MV-4-11 (cell line): ENCODE measurements at regions not wholly inside any gene's neighbourhood (a gene's known extent, or its start where the extent isn't known, plus 50 kb on each side); places are given as distances from the start of the nearest gene placed in this dataset.

Source experiments
- DNase-seq: peaks from one replicate; lab custom pipeline; 2025; lab: John Stamatoyannopoulos, UW

- no peak for DNase-seq
Measured at GRCh38 chr11:116162086-116162885, 610.5 kb downstream of the BUD13 start.

GRCh38 chr11:116148645-116149044, 624.1 kb downstream of the BUD13 start:
- DNase-seq, result no peak

- DNase-seq, result no peak
Measured at GRCh38 chr11:116148056-116148455, 624.7 kb downstream of the BUD13 start.

GRCh38 chr11:116145187-116145865, 627.5 kb downstream of the BUD13 start:
- DNase-seq, result no peak

DNA sequence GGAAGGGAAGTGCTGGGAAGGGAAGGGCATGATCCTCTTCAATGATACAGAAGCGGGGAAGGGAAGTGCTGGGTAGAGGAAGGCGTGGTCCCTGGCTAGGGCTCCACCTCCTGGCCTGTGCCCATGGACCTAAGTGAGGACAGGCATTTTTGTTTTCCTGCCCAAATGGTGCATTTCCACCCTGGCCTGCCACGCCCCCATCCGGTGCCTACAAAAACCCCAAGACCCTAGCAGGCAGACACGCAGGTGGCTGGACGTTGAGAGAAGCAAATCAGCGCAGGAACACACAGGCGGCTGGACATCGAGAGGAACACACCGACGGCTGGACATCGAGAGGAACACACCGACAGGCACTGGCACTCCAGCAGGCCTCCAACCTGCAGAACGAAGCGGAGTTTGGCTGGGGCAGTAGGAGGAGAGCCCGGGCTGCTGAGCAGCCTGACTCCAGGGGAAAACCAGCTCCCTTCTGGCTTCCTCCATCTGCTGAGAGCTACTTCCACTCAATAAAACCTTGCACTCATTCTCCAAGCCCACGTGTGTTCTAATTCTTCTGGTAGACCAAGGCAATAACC, 628.3 kb downstream of the BUD13 start:
- DNase-seq, result no peak

- no peak for DNase-seq
Measured at GRCh38 chr11:116138280-116138679, 634.1 kb upstream of the CADM1 start.

DNA sequence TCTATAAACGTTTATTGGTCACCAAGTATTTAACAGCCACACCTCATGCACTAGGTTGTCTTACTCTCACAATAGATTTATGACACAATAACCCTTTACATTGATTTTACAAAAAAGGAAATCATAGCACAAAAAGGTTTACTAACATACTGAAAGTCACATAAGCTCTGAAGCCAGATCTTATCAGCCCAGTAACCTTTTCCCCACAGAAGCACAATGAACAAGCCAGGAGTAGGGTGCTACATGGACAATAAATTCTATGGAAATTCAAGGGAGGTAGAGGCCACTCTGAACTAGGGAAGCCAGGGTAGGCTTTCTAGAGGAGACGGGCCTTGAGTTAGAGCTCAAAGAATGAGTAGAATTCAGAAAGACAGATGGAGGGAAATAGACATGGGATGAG, 633.5 kb upstream of the CADM1 start:
- no peak for DNase-seq

GRCh38 chr11:116136987-116137674, 632.9 kb upstream of the CADM1 start:
- DNase-seq, result no peak

DNA sequence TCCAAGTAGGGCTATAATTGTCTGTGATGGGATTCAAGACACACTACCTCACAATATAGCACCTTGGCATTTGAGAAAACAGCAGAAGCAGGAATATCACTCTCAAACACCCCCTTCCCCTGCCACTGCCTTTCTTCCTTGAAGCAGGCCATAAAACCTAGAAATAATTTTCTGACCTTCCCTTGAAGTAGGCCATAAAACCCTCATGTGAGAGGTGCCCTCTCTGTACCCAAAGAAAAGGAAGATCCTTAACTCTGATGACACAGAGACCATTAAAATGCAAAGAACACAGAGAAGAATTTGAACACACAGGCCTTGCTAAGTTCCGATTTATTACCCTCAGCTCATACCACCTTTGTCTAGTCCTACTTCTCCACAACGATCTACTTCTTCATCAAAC, 631.7 kb upstream of the CADM1 start:
- no peak for DNase-seq

DNA sequence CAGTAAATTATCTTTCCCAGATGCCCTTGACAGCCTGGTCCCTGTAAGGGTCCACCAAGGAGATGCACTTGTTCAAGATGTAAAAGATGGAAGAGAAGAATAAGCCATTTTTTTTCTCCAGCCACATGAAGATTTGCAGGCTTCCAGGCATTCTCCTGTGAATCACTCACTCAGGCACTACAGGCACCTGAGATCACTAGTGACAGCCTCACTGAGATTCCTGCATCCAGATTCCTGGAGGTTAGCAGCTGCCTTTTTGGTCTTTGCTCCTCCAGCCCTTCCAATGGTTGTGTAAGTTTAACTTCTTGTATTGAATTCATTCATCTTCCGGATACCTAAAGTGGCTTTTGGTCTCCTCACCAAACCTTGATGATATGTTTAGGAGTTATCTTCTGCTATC, 630.2 kb upstream of the CADM1 start:
- no peak for DNase-seq

DNA sequence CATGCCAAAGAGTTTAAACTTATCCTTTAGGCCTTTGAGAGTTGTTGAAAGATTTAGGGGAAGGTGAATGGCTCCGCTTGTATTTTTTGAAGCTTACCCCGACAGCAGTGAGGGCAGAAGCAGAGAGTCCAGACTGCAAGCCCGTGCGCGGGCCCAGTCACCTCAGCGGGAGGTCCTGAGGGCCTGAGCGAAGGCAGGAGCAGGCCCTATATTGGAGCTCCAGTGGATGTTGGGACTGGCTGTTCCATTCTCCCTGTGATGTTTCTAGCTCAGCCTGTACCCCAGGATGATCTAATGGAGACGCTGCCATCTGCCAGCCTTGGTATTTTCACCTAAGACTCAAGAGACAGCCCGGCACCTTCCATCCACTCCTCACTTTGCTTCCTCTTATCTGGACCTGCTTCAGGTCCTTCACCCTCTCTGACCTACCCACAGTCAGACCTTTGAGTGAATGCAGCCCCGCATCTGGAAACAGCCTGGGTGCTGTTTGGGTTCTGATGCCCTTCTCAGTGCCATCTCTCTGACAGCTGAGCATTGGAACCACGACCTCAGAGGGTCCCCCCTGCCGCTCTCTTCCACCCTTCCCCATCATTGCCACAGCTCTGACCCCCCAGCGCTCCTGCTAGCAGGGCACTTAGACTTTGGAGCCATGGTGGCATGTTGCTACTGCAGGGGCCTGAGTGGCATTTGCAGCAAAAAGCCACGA, 628.2 kb upstream of the CADM1 start:
- no peak for DNase-seq

GRCh38 chr11:116130122-116130521, 625.9 kb upstream of the CADM1 start:
- DNase-seq, result no peak

DNA sequence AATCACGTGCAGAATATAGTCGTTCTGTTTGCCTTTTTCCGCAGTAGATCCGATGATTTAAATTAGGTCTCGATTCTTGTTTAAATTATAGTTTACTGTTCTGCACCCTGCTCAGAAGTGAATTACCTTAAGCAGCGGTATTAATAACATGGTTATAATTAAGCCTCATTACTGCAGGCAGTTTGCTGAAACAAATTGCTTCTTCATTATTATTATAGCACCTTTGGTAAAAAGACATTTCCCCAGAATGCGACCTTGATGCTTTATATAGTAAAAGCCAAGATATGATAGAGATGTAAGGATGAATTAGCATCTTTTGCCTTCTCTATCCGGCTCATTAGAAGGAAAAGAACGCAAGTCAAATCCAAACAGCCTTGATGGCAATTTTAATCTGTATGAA, 625.2 kb upstream of the CADM1 start:
- no peak for DNase-seq

- no peak for DNase-seq
Measured at GRCh38 chr11:116126562-116126961, 622.3 kb upstream of the CADM1 start.

DNA sequence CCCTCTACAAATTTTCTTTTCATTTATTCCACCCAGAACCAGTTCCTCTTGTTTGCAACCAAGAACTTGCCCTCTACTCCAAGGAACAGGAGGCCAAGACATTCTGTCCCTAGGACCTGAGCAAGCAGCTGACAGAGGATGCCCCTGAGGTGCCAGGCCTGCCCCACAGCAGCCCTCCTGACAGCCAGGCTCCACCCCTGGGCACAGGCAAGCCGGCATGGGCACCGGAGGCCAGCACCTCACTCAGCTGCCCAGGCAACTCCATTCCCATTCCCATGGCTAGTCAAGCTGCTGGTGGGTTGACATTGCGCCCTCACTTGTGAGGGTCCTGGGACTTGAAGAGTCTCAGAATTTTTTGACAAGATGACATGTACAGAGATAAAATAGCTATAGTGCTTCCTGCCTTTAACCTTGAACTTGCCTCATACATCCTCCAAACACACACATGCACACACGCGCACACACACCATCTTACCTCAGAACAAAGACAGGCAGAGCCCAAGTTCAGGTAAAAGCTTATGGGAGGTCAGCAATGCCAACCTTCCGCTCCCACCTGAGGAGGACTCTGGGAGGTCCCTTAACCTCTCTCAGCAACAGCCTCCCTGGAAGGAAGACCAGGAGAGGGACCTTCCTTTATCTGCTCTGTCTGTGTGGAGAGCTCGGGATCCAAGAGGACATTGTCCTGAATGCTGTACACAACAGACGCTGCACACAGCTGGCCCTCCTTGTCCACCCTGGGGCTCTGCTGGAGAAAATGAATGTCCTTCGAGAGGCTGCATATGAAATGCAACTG, 620.9 kb upstream of the CADM1 start:
- no peak for DNase-seq

DNA sequence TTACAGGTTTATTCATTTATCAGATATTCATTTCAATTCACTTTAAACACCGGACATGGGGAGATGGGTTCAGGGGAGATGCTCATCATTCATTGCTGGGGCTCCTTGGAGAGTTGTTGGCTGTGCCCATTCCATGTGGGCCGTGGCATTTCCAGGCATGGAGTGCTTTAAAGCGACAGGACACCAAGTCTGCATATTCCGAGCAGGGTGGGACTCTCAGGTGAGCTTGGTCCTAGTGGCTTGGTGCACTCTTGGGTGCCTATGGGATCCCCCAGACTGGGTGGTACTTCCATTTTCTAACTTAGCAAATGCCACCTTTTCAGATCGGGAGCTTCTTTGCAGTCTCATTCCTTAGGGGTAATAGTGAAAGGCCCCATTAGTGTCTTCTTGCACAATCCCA, 619.5 kb upstream of the CADM1 start:
- DNase-seq, result no peak

DNA sequence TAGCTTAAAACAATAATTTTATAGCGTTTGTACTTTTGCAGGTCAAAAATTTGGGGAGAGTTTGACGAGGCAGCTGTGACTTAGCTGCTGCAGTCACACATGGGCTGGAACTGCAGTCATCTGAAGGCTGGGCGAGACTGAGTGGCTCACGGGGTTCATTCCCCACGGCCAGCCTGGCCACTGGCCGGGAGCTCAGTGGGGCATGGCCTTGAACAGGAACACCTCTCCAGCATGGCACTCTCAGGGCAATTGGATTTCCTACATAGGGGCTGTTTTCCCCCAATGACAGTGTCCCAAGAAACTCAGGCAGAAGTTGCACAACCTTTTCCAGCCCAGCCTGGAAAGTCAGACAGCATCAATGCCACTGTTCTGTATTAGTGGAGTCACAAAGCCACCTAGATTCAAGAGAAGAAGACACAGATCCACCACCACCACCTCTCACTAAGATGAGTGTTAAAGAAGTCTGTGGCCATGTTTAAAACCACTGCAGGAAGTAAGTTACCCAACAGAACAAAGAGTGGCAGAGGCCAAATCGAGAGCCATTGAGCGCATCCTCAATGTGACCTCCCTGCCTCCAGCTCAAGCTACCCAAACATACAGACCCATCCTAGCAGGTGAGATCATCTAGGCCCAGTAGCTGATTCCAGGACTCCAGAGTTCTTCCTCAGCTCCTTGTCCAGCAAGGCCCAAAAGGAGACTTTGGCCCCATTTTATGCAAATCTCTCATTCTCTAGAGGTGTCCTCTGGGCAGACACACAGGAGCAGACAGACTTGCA, 618.7 kb upstream of the CADM1 start:
- peak; percentile 41 for DNase-seq

DNA sequence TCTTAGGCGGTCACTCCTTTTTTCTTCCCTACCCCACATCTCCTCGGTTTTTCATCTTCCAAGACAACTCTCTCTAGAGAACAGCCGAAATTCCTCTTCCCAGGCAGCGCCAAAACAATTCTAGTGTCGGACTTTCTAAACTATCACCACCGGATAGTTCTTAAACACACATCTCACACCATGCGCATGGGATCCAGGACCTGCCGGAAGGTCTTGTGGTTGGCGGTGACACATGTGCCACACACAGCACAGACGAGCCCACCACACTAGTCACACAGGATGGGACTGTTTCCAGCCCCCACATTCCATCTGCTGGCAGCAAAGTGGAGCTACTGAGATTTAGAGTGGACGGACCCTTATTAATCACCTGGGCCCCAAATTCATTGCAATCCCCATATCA, 614.9 kb upstream of the CADM1 start:
- no peak for DNase-seq

DNA sequence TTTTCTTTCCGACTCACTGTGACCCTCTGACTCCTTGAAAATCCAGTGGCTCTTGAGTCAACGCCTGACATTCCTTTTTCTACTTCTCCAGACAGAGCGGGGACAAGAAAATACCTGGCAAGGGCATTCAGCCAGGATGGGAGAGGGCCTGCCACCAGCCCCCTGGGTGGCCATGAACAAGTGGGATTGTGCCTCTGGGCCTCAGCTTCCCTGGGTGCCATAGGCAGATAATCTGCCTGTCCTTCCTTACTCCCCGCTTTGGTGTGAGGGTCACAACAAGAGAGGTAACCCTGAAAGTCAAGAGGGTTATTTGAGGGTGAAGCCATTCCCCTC, 613.9 kb upstream of the CADM1 start:
- DNase-seq, result no peak

DNA sequence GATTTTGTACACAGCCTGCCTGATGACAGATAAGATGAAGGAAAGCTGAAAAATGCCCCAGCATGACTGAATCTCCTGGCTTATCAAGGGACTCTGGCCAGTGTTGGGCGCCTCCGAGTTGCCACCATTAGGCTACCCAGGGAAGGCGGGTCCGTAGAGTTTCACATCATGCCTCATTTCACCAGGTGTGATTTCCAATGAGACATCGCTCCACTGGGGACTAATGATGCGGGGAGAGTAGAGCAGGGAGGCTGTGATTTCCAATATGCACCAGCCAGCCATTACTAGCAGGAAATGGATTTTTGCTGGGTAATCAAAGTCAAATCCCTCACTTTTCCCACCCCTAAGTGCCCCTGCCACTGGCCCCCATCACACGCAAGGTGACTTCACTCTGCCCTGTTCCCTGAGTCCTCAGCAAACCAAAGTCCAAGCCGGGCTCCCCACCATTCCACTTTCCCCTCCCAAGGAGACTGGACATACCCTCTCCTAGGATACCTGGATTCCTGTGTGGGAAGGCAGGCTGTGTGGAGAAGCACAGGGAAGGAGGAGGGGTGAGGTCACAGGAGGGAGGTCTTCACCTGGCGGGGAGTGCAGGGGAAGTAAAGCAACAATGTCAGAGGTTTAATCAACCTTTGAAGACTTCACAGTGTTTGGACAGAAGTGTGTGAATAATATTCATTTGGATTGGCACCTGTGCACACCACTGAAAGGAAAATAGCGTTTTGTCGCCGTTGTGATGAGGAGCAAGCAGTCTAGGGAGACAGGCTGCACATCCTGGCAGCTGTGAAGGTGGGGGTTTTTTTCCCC, 613.3 kb upstream of the CADM1 start:
- DNase-seq, result no peak
